ENCODE measurements at regions not wholly inside any gene's neighbourhood (a gene's known extent, or its start where the extent isn't known, plus 50 kb on each side); places are given as distances from the start of the nearest gene placed in this dataset.

DNA sequence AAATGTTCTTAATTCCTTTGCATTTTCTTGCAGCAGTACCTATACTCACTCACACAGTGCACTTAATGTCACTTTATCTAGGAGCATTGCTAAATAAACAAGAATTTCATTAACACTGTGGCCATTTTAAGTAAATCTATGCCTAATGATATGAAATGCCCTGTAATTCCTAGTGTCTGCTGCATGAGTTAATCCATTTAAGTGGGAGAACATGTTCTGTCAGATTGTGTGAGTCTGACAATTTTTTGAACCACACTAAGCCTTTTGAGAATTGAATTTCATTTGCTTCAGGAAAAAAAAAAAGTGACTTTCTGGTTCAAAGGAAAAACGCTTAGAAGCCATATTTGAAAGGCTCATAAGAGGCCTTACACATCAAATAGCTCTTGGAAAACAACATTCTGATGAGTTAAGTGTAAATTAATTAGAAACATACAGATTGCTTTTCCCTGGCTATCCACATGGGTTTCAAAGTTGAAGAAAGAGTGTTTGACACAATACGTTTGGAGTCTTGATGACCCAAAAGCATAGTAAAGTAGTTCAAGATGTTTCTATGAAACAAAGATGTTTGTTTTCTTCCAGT is 446.7 kb upstream of the GRAMD2B start:
- H4K8ac ChIP-seq (ENCODE audit: low read depth, low read length): no peak overlapping the region
- no peaks in the 10 kb centered on the region for H3K4me1 ChIP-seq (ENCODE audit: control insufficient read depth in 1 of 2, insufficient read depth in 2 of 2, low read length in 2 of 2)
- H2AFZ ChIP-seq (ENCODE audit: insufficient read depth, low read length, poor library complexity): no peak overlapping the region
- no peak overlapping the region for H3K9ac ChIP-seq (ENCODE audit: low read length)
- H3K23ac ChIP-seq (ENCODE audit: low read length): no peak overlapping the region
- no peak overlapping the region for H3K27ac ChIP-seq (ENCODE audit: low read depth, low read length)
- DNase-seq: no peak
- no peak overlapping the region for H3K4ac ChIP-seq (ENCODE audit: low read depth, low read length)
- H2BK120ac ChIP-seq (ENCODE audit: insufficient read depth, low read length, poor library complexity): no peak overlapping the region
- no peak overlapping the region for H2BK12ac ChIP-seq (ENCODE audit: low read length)
- no peak overlapping the region for H2BK5ac ChIP-seq (ENCODE audit: low read depth, low read length, poor library complexity)
- no peak overlapping the region for H2AK5ac ChIP-seq (ENCODE audit: low read length)
- H3K18ac ChIP-seq (ENCODE audit: low read length): no peak overlapping the region
- H4K12ac ChIP-seq (ENCODE audit: low read depth, low read length): no peak overlapping the region
- H3K14ac ChIP-seq (ENCODE audit: low read length): no peak overlapping the region
- no peak overlapping the region for H3K4me2 ChIP-seq (ENCODE audit: low read length)
- WGBS (ENCODE audit: extremely low coverage, insufficient coverage, insufficient read length): no CpG with 5 or more reads among the region's 2 CpGs
- H3K4me3 ChIP-seq (ENCODE audit: low read depth, low read length): no peak overlapping the region
- H3K79me1 ChIP-seq (ENCODE audit: low read length): no peaks in the 10 kb centered on the region
- no peaks in the 10 kb centered on the region for H3K36me3 ChIP-seq (ENCODE audit: control insufficient read depth in 1 of 2, insufficient read depth in 2 of 2, low read length in 2 of 2)
- H4K91ac ChIP-seq (ENCODE audit: low read depth, low read length): no peak overlapping the region
- H3K79me2 ChIP-seq (ENCODE audit: control insufficient read depth, insufficient read depth, low read length, poor library complexity): no peaks in the 10 kb centered on the region
- no peaks in the 10 kb centered on the region for H3K27me3 ChIP-seq (ENCODE audit: insufficient read depth, low read length)
- no peaks in the 10 kb centered on the region for H3K9me3 ChIP-seq (ENCODE audit: insufficient read depth, low read depth, low read length)

DNA sequence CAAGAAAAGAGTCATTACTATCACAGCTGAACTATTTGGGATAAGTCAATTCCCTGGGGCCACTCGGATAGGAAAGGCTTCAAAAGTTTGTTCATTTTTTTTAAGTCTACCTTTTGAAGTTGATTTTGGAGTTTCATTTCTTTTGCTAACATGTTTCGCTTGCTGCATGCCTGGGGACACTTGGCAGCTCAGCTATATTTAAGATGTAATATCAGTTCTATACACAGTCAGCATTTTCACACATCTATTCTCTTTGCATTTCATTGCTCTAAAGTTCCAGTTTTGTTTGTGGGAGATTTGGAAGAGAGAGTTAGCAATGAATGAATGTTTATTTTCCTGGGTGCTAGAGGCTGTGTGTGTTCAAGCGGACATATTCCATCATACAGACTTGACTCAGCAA is 445.2 kb upstream of the GRAMD2B start:
- H4K91ac ChIP-seq (ENCODE audit: low read depth, low read length): no peak overlapping the region
- H4K12ac ChIP-seq (ENCODE audit: low read depth, low read length): no peak overlapping the region
- no peak overlapping the region for H3K18ac ChIP-seq (ENCODE audit: low read length)
- no peaks in the 10 kb centered on the region for H3K4me1 ChIP-seq (ENCODE audit: control insufficient read depth in 1 of 2, insufficient read depth in 2 of 2, low read length in 2 of 2)
- no peaks in the 10 kb centered on the region for H3K79me1 ChIP-seq (ENCODE audit: low read length)
- H2BK120ac ChIP-seq (ENCODE audit: insufficient read depth, low read length, poor library complexity): no peak overlapping the region
- no peak overlapping the region for H2BK5ac ChIP-seq (ENCODE audit: low read depth, low read length, poor library complexity)
- H2AFZ ChIP-seq (ENCODE audit: insufficient read depth, low read length, poor library complexity): no peak overlapping the region
- H3K27ac ChIP-seq (ENCODE audit: low read depth, low read length): no peak overlapping the region
- no peak overlapping the region for H2AK5ac ChIP-seq (ENCODE audit: low read length)
- no peak overlapping the region for H3K9ac ChIP-seq (ENCODE audit: low read length)
- H3K14ac ChIP-seq (ENCODE audit: low read length): no peak overlapping the region
- H3K23ac ChIP-seq (ENCODE audit: low read length): no peak overlapping the region
- no peak overlapping the region for H2BK12ac ChIP-seq (ENCODE audit: low read length)
- H3K9me3 ChIP-seq (ENCODE audit: insufficient read depth, low read depth, low read length): no peaks in the 10 kb centered on the region
- H3K4me2 ChIP-seq (ENCODE audit: low read length): no peak overlapping the region
- no peak overlapping the region for H4K8ac ChIP-seq (ENCODE audit: low read depth, low read length)
- no peaks in the 10 kb centered on the region for H3K27me3 ChIP-seq (ENCODE audit: insufficient read depth, low read length)
- no peak for DNase-seq
- H3K36me3 ChIP-seq (ENCODE audit: control insufficient read depth in 1 of 2, insufficient read depth in 2 of 2, low read length in 2 of 2): no peaks in the 10 kb centered on the region
- no peak overlapping the region for H3K4me3 ChIP-seq (ENCODE audit: low read depth, low read length)
- no peaks in the 10 kb centered on the region for H3K79me2 ChIP-seq (ENCODE audit: control insufficient read depth, insufficient read depth, low read length, poor library complexity)
- no CpG with 5 or more reads among the region's 3 CpGs for WGBS (ENCODE audit: extremely low coverage, insufficient coverage, insufficient read length)
- no peak overlapping the region for H3K4ac ChIP-seq (ENCODE audit: low read depth, low read length)

- no peak overlapping the region for H3K4ac ChIP-seq (ENCODE audit: low read depth, low read length)
- WGBS (ENCODE audit: extremely low coverage, insufficient coverage, insufficient read length): no CpG with 5 or more reads among the region's 4 CpGs
- H3K79me2 ChIP-seq (ENCODE audit: control insufficient read depth, insufficient read depth, low read length, poor library complexity): no peaks in the 10 kb centered on the region
- no peaks in the 10 kb centered on the region for H3K9me3 ChIP-seq (ENCODE audit: insufficient read depth, low read depth, low read length)
- no peak overlapping the region for H4K12ac ChIP-seq (ENCODE audit: low read depth, low read length)
- H4K91ac ChIP-seq (ENCODE audit: low read depth, low read length): no peak overlapping the region
- no peaks in the 10 kb centered on the region for H3K36me3 ChIP-seq (ENCODE audit: control insufficient read depth in 1 of 2, insufficient read depth in 2 of 2, low read length in 2 of 2)
- H3K9ac ChIP-seq (ENCODE audit: low read length): no peak overlapping the region
- H2BK5ac ChIP-seq (ENCODE audit: low read depth, low read length, poor library complexity): no peak overlapping the region
- no peak overlapping the region for H2AK5ac ChIP-seq (ENCODE audit: low read length)
- H3K4me1 ChIP-seq (ENCODE audit: control insufficient read depth in 1 of 2, insufficient read depth in 2 of 2, low read length in 2 of 2): no peaks in the 10 kb centered on the region
- H3K4me2 ChIP-seq (ENCODE audit: low read length): no peak overlapping the region
- no peak overlapping the region for H3K4me3 ChIP-seq (ENCODE audit: low read depth, low read length)
- H4K8ac ChIP-seq (ENCODE audit: low read depth, low read length): no peak overlapping the region
- no peaks in the 10 kb centered on the region for H3K79me1 ChIP-seq (ENCODE audit: low read length)
- peak; percentile 50 to 77 for DNase-seq
- no peak overlapping the region for H2BK120ac ChIP-seq (ENCODE audit: insufficient read depth, low read length, poor library complexity)
- no peak overlapping the region for H3K18ac ChIP-seq (ENCODE audit: low read length)
- H3K27me3 ChIP-seq (ENCODE audit: insufficient read depth, low read length): no peaks in the 10 kb centered on the region
- no peak overlapping the region for H2BK12ac ChIP-seq (ENCODE audit: low read length)
- no peak overlapping the region for H3K14ac ChIP-seq (ENCODE audit: low read length)
- no peak overlapping the region for H3K23ac ChIP-seq (ENCODE audit: low read length)
- H3K27ac ChIP-seq (ENCODE audit: low read depth, low read length): no peak overlapping the region
- no peak overlapping the region for H2AFZ ChIP-seq (ENCODE audit: insufficient read depth, low read length, poor library complexity)
Measured at GRCh38 chr5:125979636-125980035, 443.6 kb upstream of the GRAMD2B start.

GRCh38 chr5:125981016-125981415 is 442.2 kb upstream of the GRAMD2B start:
- Histone ChIP-seq H3K14ac (ENCODE audit: low read length) (no peak overlapping the region), H3K79me2 (ENCODE audit: control insufficient read depth, insufficient read depth, low read length, poor library complexity) (no peaks in the 10 kb centered on the region), H2BK120ac (ENCODE audit: insufficient read depth, low read length, poor library complexity) (no peak overlapping the region), H3K9me3 (ENCODE audit: insufficient read depth, low read depth, low read length) (no peaks in the 10 kb centered on the region), H3K27ac (ENCODE audit: low read depth, low read length) (no peak overlapping the region), H3K23ac (ENCODE audit: low read length) (no peak overlapping the region), H2AK5ac (ENCODE audit: low read length) (no peak overlapping the region), H2BK5ac (ENCODE audit: low read depth, low read length, poor library complexity) (no peak overlapping the region), H4K8ac (ENCODE audit: low read depth, low read length) (no peak overlapping the region), H4K12ac (ENCODE audit: low read depth, low read length) (no peak overlapping the region), H3K4ac (ENCODE audit: low read depth, low read length) (no peak overlapping the region), H3K4me2 (ENCODE audit: low read length) (no peak overlapping the region), H3K4me3 (ENCODE audit: low read depth, low read length) (no peak overlapping the region), H3K4me1 (ENCODE audit: control insufficient read depth in 1 of 2, insufficient read depth in 2 of 2, low read length in 2 of 2) (no peaks in the 10 kb centered on the region), H3K79me1 (ENCODE audit: low read length) (no peaks in the 10 kb centered on the region), H3K9ac (ENCODE audit: low read length) (no peak overlapping the region), H4K91ac (ENCODE audit: low read depth, low read length) (no peak overlapping the region), H3K36me3 (ENCODE audit: control insufficient read depth in 1 of 2, insufficient read depth in 2 of 2, low read length in 2 of 2) (no peaks in the 10 kb centered on the region), H3K27me3 (ENCODE audit: insufficient read depth, low read length) (no peaks in the 10 kb centered on the region), H3K18ac (ENCODE audit: low read length) (no peak overlapping the region), H2BK12ac (ENCODE audit: low read length) (no peak overlapping the region), H2AFZ (ENCODE audit: insufficient read depth, low read length, poor library complexity) (no peak overlapping the region)
- DNase-seq: no peak
